ENCODE measurements at regions not wholly inside any gene's neighbourhood (a gene's known extent, or its start where the extent isn't known, plus 50 kb on each side); places are given as distances from the start of the nearest gene placed in this dataset.

DNA sequence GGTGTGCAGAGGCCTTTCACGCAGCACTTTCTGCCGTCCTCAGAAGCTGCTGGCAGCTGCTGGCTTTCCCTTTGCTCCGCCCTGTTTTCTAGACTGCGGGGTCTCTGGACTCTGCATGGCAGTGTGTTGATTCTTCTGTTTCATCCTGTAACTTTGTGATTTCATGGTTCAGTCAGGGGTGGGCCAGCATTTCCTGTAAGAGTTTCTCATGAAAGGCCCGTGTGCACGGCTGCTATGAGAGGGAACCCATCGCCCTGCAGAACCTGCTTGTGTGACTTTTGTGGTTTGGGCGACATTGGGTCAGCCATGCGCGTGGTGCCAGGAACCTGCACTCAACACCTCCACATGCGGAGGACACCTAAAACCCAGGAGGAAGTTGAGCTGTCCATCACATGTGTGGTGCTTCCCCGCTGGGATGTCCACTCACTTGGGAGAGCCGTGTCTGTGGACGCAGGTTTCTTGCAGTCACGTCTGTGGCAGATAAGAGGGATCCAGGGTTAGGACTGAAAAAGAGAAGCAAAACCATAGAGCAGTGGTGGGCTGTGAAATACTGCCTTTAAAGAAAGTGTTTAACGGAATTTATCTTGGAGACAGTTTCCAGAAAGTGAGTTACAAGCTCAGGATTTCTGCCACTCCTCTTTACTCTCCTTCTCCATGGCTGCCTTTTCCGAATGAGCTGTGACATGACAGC lies 167.3 kb upstream of the ALKAL2 start:
- intact Hi-C loops (cut with DNase I): no loop called here
- Histone ChIP-seq H3K36me3 (no peaks in the 10 kb centered on the region), H3K4me3 (no peak overlapping the region), H3K9me3 (no peaks in the 10 kb centered on the region), H3K4me1 (no peaks in the 10 kb centered on the region), H3K27ac (no peak overlapping the region), H3K27me3 (no peaks in the 10 kb centered on the region)
- TF ChIP-seq, protein P1, sequence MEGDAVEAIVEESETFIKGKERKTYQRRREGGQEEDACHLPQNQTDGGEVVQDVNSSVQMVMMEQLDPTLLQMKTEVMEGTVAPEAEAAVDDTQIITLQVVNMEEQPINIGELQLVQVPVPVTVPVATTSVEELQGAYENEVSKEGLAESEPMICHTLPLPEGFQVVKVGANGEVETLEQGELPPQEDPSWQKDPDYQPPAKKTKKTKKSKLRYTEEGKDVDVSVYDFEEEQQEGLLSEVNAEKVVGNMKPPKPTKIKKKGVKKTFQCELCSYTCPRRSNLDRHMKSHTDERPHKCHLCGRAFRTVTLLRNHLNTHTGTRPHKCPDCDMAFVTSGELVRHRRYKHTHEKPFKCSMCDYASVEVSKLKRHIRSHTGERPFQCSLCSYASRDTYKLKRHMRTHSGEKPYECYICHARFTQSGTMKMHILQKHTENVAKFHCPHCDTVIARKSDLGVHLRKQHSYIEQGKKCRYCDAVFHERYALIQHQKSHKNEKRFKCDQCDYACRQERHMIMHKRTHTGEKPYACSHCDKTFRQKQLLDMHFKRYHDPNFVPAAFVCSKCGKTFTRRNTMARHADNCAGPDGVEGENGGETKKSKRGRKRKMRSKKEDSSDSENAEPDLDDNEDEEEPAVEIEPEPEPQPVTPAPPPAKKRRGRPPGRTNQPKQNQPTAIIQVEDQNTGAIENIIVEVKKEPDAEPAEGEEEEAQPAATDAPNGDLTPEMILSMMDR (IDR thresholded peaks at IDR 0.05): no peak
- DNase-seq (no peak), ATAC-seq (no peak)

DNA sequence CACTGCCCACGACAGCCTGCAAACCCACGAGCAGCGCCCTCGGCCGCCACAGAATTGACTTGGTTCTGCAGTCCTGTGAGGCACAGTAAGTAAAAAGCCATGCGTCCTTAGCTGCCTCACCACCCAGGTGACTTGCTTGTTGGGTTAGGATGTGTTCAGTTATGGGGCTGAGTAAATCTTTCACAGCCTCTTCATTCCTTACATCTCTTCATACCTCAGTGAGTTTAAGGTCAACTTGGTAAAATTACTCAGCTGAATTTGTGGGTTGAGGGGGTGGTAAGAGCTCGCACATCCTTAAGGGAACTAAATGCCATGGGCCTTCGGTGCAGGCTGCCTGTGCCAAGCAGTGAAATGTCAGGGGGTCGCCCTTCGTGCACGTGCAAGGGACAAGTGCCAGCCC lies 165.2 kb upstream of the ALKAL2 start:
- H3K9me3 ChIP-seq: no peaks in the 10 kb centered on the region
- no peaks in the 10 kb centered on the region for H3K4me1 ChIP-seq
- no peak for DNase-seq
- ATAC-seq: no peak
- TF ChIP-seq, protein P1 (IDR thresholded peaks at IDR 0.05): no peak
- H3K27me3 ChIP-seq: no peaks in the 10 kb centered on the region
- no peak overlapping the region for H3K4me3 ChIP-seq
- intact Hi-C loops (cut with DNase I): no loop called here
- no peaks in the 10 kb centered on the region for H3K36me3 ChIP-seq
- H3K27ac ChIP-seq: no peak overlapping the region

DNA sequence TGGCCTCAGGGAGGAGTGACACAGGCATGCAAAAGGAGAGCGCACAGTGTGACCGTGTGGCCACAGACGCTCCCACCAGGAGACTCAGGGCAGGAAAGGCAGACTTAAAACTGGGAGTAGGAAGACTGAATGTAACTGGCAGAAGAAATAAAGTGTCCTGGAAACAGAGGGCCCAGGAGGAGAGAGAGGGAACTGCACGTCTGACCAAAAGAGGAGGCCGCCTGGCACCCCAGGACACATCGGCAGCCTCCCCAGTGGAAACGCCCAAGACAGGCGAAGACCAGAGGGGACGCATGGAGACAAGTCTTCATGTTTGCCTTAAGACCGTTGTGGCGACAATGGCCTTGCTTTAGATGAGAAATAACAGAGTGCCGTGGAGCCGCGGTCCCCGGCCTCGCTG lies 163.6 kb upstream of the ALKAL2 start:
- ATAC-seq: no peak
- no peaks in the 10 kb centered on the region for H3K4me1 ChIP-seq
- DNase-seq: no peak

DNA sequence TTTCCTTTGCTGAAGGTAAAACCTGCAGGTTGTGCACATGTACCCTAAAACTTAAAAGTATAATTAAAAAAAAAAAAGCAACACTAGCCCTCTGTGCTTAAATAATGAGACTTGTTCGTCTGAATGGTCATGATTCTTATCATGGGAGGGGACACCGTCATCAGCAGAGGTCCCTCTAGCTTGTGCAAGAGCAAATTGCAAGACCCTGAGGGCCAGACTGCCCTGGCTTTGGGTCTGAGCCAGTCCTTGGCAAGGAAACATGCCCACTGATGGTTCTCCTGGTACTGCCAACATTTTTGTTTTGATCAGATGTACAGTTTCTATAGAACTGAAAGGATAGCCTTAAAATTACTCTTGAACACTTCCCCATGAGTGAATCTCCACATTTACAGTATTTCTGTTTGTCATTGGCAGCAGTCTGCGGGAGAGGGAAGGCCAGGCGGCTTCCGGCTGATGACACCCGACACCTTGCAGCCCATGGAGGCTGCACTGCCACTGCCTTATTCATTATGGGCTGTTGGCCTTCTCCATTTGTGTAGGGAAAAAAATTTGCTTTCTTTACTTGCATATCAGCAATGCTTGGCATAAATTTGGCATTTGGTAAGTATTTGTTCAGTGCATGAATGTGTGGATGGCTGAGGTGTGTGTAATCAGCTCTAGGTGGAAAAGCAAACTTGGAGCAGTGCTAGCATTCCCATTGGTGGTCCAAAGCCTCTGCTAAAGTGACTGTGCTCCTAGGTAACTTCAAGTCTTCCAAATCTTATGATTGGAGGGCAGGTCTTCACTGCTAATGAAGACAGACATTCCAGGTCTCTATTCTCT lies 161.6 kb upstream of the ALKAL2 start:
- H3K27ac ChIP-seq: no peak overlapping the region
- peak; percentile 42 for ATAC-seq
- TF ChIP-seq, protein P1 (IDR thresholded peaks at IDR 0.05): no peak
- H3K4me3 ChIP-seq: no peak overlapping the region
- no peaks in the 10 kb centered on the region for H3K4me1 ChIP-seq
- DNase-seq: no peak
- peaks cover 5% of the 10 kb centered on the region for H3K27me3 ChIP-seq
- no peaks in the 10 kb centered on the region for H3K36me3 ChIP-seq
- no peaks in the 10 kb centered on the region for H3K9me3 ChIP-seq
- intact Hi-C loops (cut with DNase I): no loop called here

More for the DNA sequence above, 163.6 kb upstream of the ALKAL2 start:
- H3K27ac ChIP-seq: no peak overlapping the region
- H3K36me3 ChIP-seq: no peaks in the 10 kb centered on the region
- intact Hi-C loops (cut with DNase I): no loop called here
- TF ChIP-seq, protein P1 (IDR thresholded peaks at IDR 0.05): no peak
- H3K9me3 ChIP-seq: no peaks in the 10 kb centered on the region
- H3K27me3 ChIP-seq: peaks cover 5% of the 10 kb centered on the region
- H3K4me3 ChIP-seq: no peak overlapping the region

DNA sequence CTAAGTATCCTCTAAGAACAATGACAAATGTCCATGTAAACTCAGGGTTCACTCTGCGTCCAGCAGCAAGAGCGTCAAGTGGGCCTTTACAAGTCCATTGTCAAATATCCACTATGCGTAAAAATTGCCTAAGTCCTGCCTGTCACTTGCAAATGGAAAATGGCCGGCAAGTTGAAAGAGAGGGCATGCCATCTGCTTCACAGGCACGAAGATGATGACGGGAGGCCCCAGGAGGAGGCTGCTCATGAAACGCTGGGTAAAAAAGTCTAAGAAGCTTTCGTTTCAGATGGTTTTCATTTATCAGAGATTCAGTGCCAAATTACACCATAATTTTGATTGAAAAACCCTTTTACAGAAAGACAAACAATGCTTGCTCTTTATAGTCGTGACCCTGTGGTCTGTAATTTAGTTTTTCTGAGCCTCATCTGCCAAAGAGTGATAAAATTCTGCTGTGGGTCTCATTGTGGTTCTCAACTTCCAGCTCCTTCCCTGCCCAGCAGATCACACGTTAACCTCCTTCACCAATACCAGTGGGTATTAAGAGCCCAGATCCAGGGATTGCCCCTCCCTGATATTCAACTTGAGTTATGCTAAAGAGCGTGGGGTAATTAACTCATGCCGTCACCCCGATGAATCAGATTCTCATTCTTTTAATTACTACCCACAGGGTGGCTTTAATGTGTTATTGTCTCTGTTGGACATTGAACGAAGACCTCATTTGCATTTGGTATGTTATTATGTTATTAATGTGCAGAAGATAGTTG lies 160.2 kb upstream of the ALKAL2 start:
- Histone ChIP-seq H3K4me1 (no peaks in the 10 kb centered on the region), H3K4me3 (no peak overlapping the region), H3K27me3 (peaks cover 5% of the 10 kb centered on the region), H3K27ac (no peak overlapping the region), H3K9me3 (no peaks in the 10 kb centered on the region), H3K36me3 (no peaks in the 10 kb centered on the region)
- DNase-seq (no peak), ATAC-seq (no peak)
- TF ChIP-seq, protein P1 (IDR thresholded peaks at IDR 0.05): no peak
- intact Hi-C loops (cut with DNase I): no loop called here

Data from upper lobe of right lung (tissue), 1 donor.